ENCODE measurements at regions not wholly inside any gene's neighbourhood (a gene's known extent, or its start where the extent isn't known, plus 50 kb on each side); places are given as distances from the start of the nearest gene placed in this dataset.

GRCh38 chr6:4402477-4402976 lies 267.2 kb upstream of the ECI2 start:
- Histone ChIP-seq H3K4me1 (ENCODE audit: control insufficient read depth in 1 of 2, insufficient read depth in 2 of 2, low read length in 2 of 2) (peaks cover 8 to 9% of the 10 kb centered on the region in 2 donors), H3K36me3 (ENCODE audit: control insufficient read depth in 1 of 2, insufficient read depth in 2 of 2, low read length in 2 of 2) (no peaks in the 10 kb centered on the region), H3K27ac (ENCODE audit: low read length) (no peak overlapping the region), H3K4me3 (ENCODE audit: low read depth in 1 of 2, low read length in 2 of 2) (no peak overlapping the region), H3K9me3 (ENCODE audit: control insufficient read depth in 1 of 2, low read length in 2 of 2) (no peaks in the 10 kb centered on the region), H3K27me3 (ENCODE audit: low read depth, low read length) (no peaks in the 10 kb centered on the region)

DNA sequence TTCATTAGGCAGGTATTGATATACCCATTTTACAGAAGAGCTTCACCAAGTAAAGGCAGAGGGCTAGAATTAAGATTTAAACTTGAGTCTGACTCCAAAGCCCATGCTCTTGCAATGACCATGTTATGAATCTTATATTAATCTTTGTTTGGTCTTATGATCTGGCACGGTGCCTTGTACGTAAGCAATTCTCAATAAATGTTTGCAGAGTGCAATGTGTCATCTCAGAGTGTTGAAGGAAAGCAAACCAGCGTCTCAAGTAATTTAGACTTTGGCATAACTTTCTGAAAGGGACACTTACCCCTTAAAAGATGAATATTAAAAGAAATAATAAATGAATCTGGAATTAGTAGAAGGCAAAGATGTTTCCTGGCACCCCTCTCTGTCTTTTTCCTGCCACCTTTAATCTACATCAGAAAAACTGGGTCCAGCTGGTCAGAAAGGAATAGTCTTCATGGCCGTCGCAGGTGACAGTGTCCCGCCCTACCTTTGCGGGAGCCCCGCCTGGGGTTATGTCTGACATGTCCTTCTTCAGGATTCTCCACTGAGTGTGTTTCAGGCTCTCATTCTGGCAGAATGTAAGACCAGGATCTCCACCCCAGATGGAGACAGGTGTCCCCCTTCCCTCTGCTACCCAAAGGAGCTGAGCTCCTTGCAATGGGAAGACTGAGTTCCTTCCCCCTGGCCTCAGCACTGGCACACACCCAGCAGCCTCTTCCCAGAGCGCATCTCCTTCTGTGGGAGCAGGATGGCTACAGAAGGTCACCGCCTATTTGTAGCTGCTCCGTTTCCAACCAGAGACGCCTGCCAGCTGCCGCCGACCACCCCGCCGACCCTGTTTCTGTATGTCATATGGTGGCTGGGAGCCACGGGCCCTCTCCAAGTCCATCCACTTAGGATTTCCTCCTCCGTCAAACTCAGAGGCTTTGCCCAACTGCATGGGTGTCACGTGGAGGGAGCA lies 266.3 kb upstream of the ECI2 start:
- Histone ChIP-seq H3K4me1 (ENCODE audit: control insufficient read depth in 1 of 2, insufficient read depth in 2 of 2, low read length in 2 of 2) (peaks cover 8 to 9% of the 10 kb centered on the region in 2 donors), H3K27ac (ENCODE audit: low read length) (no peak overlapping the region)

GRCh38 chr6:4399656-4400055 lies 264.3 kb upstream of the ECI2 start:
- no peak overlapping the region for H3K27ac ChIP-seq (ENCODE audit: low read length)

More for the DNA sequence above, 266.3 kb upstream of the ECI2 start:
- Histone ChIP-seq H3K9me3 (ENCODE audit: control insufficient read depth in 1 of 2, low read length in 2 of 2) (no peaks in the 10 kb centered on the region), H3K27me3 (ENCODE audit: low read depth, low read length) (no peaks in the 10 kb centered on the region), H3K36me3 (ENCODE audit: control insufficient read depth in 1 of 2, insufficient read depth in 2 of 2, low read length in 2 of 2) (no peaks in the 10 kb centered on the region), H3K4me3 (ENCODE audit: low read depth in 1 of 2, low read length in 2 of 2) (no peak overlapping the region)

DNA sequence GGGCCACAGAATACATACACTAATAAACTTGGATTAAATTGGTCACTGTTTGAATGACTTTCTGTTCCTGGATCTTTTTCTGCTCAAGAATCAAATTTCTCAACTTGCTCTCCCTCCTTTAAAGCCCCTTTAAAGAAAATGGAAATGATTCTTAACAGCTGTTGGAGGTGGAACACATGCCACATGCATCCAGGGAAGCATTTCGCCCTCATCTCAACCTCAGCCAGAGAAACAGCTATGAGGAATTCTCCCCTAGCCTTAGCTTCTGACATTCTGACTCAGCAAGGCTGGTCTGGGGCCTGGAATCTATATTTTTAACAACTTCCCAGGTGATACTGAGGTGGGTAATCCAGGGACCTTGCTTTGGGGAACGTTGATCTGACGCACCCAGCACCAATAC lies 263.4 kb upstream of the ECI2 start:
- H3K27ac ChIP-seq (ENCODE audit: low read length), result no peak overlapping the region
- H3K4me1 ChIP-seq (ENCODE audit: control insufficient read depth in 1 of 2, insufficient read depth in 2 of 2, low read length in 2 of 2), result peaks cover 8 to 9% of the 10 kb centered on the region in 2 donors

More at GRCh38 chr6:4399656-4400055, 264.3 kb upstream of the ECI2 start:
- H3K27me3 ChIP-seq (ENCODE audit: low read depth, low read length), result no peaks in the 10 kb centered on the region
- H3K9me3 ChIP-seq (ENCODE audit: control insufficient read depth in 1 of 2, low read length in 2 of 2), result no peaks in the 10 kb centered on the region
- H3K4me1 ChIP-seq (ENCODE audit: control insufficient read depth in 1 of 2, insufficient read depth in 2 of 2, low read length in 2 of 2), result peaks cover 8 to 9% of the 10 kb centered on the region in 2 donors
- no peaks in the 10 kb centered on the region for H3K36me3 ChIP-seq (ENCODE audit: control insufficient read depth in 1 of 2, insufficient read depth in 2 of 2, low read length in 2 of 2)
- no peak overlapping the region for H3K4me3 ChIP-seq (ENCODE audit: low read depth in 1 of 2, low read length in 2 of 2)

GRCh38 chr6:4397307-4397706 lies 261.9 kb upstream of the ECI2 start:
- Histone ChIP-seq H3K27ac (ENCODE audit: low read length) (no peak overlapping the region), H3K9me3 (ENCODE audit: control insufficient read depth in 1 of 2, low read length in 2 of 2) (no peaks in the 10 kb centered on the region), H3K36me3 (ENCODE audit: control insufficient read depth in 1 of 2, insufficient read depth in 2 of 2, low read length in 2 of 2) (no peaks in the 10 kb centered on the region), H3K4me1 (ENCODE audit: control insufficient read depth in 1 of 2, insufficient read depth in 2 of 2, low read length in 2 of 2) (peaks cover 1 to 4% of the 10 kb centered on the region in 2 donors), H3K27me3 (ENCODE audit: low read depth, low read length) (no peaks in the 10 kb centered on the region), H3K4me3 (ENCODE audit: low read depth in 1 of 2, low read length in 2 of 2) (no peak overlapping the region)

More for the DNA sequence above, 263.4 kb upstream of the ECI2 start:
- H3K36me3 ChIP-seq (ENCODE audit: control insufficient read depth in 1 of 2, insufficient read depth in 2 of 2, low read length in 2 of 2), result no peaks in the 10 kb centered on the region
- no peaks in the 10 kb centered on the region for H3K27me3 ChIP-seq (ENCODE audit: low read depth, low read length)
- no peaks in the 10 kb centered on the region for H3K9me3 ChIP-seq (ENCODE audit: control insufficient read depth in 1 of 2, low read length in 2 of 2)
- no peak overlapping the region for H3K4me3 ChIP-seq (ENCODE audit: low read depth in 1 of 2, low read length in 2 of 2)

- no peaks in the 10 kb centered on the region for H3K9me3 ChIP-seq (ENCODE audit: control insufficient read depth in 1 of 2, low read length in 2 of 2)
- H3K4me3 ChIP-seq (ENCODE audit: low read depth in 1 of 2, low read length in 2 of 2), result no peak overlapping the region
- no peaks in the 10 kb centered on the region for H3K4me1 ChIP-seq (ENCODE audit: control insufficient read depth in 1 of 2, insufficient read depth in 2 of 2, low read length in 2 of 2)
- no peak overlapping the region for H3K27ac ChIP-seq (ENCODE audit: low read length)
- H3K27me3 ChIP-seq (ENCODE audit: low read depth, low read length), result no peaks in the 10 kb centered on the region
- no peaks in the 10 kb centered on the region for H3K36me3 ChIP-seq (ENCODE audit: control insufficient read depth in 1 of 2, insufficient read depth in 2 of 2, low read length in 2 of 2)
Observed at GRCh38 chr6:4396044-4396443, 260.7 kb upstream of the ECI2 start.

DNA sequence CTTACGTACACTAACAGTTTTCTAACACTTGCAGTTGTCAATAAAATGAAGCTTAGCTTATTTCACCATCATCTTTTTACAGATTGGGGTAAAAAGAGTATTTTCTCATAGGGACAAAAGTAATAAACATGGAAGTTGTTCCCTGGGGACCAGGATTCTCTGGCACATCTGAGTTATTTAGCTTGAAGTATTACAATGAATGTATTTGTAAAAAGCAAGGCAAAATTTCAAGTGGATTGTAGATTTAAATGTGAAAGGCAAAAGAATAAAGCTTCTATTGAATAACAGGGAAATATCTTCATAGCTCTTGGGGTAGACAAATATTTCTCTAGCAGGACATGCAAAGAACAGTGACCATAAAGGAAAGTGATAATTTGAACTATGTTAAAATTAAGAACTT lies 260.0 kb upstream of the ECI2 start:
- Histone ChIP-seq H3K4me3 (ENCODE audit: low read depth in 1 of 2, low read length in 2 of 2) (no peak overlapping the region), H3K4me1 (ENCODE audit: control insufficient read depth in 1 of 2, insufficient read depth in 2 of 2, low read length in 2 of 2) (no peaks in the 10 kb centered on the region)

DNA sequence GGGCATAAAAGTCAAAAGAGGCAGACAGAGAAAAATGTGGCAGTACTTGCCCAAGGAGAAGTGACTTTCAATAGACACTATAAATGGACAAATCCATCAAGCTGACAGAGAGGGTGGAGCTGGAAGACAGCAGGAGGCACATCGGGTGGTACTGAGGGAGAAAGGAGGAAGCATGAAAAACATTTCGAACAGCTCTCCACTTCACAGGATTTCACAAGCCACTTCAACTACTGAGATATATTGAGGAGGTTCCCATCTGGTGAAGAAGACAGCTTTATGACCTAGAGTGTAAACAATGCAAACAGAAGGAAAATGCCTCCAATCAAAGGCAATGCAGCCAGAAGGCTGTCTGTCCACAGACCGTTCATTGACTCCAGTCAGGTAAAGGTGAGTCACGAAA lies 259.4 kb upstream of the ECI2 start:
- Histone ChIP-seq H3K9me3 (ENCODE audit: control insufficient read depth in 1 of 2, low read length in 2 of 2) (no peaks in the 10 kb centered on the region), H3K4me3 (ENCODE audit: low read depth in 1 of 2, low read length in 2 of 2) (no peak overlapping the region), H3K4me1 (ENCODE audit: control insufficient read depth in 1 of 2, insufficient read depth in 2 of 2, low read length in 2 of 2) (no peaks in the 10 kb centered on the region), H3K36me3 (ENCODE audit: control insufficient read depth in 1 of 2, insufficient read depth in 2 of 2, low read length in 2 of 2) (no peaks in the 10 kb centered on the region), H3K27ac (ENCODE audit: low read length) (no peak overlapping the region), H3K27me3 (ENCODE audit: low read depth, low read length) (no peaks in the 10 kb centered on the region)

More for the DNA sequence above, 260.0 kb upstream of the ECI2 start:
- Histone ChIP-seq H3K27ac (ENCODE audit: low read length) (no peak overlapping the region), H3K36me3 (ENCODE audit: control insufficient read depth in 1 of 2, insufficient read depth in 2 of 2, low read length in 2 of 2) (no peaks in the 10 kb centered on the region), H3K27me3 (ENCODE audit: low read depth, low read length) (no peaks in the 10 kb centered on the region), H3K9me3 (ENCODE audit: control insufficient read depth in 1 of 2, low read length in 2 of 2) (no peaks in the 10 kb centered on the region)

GRCh38 chr6:4388675-4389074 lies 253.3 kb upstream of the ECI2 start:
- no peaks in the 10 kb centered on the region for H3K27me3 ChIP-seq (ENCODE audit: low read depth, low read length)
- no peaks in the 10 kb centered on the region for H3K36me3 ChIP-seq (ENCODE audit: control insufficient read depth in 1 of 2, insufficient read depth in 2 of 2, low read length in 2 of 2)
- H3K27ac ChIP-seq (ENCODE audit: low read length), result no peak overlapping the region
- peaks cover 4 to 17% of the 10 kb centered on the region in 2 donors for H3K9me3 ChIP-seq (ENCODE audit: control insufficient read depth in 1 of 2, low read length in 2 of 2)
- no peaks in the 10 kb centered on the region for H3K4me1 ChIP-seq (ENCODE audit: control insufficient read depth in 1 of 2, insufficient read depth in 2 of 2, low read length in 2 of 2)
- no peak overlapping the region for H3K4me3 ChIP-seq (ENCODE audit: low read depth in 1 of 2, low read length in 2 of 2)

DNA sequence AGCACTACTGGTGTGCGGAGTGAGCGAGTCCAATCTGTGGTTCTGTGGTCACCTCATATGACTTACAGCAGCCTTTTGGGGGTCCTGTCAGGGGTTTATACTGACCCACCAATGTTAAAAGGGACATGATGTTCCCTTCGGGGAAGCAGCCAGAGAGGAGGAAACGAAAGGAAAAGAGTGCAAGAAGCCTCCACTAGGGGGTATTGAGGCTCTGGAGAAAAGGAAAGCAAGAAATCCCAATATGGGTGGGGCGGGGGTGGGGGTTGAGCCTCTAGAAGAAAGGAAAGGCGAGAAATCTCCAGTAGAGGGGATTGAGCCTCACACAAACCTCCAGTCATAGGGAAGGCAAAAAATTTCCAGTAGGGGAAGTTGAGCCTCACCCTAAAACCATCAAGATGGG lies 249.3 kb upstream of the ECI2 start:
- H3K9me3 ChIP-seq (ENCODE audit: control insufficient read depth in 1 of 2, low read length in 2 of 2), result peaks cover 14 to 22% of the 10 kb centered on the region in 2 donors
- H3K36me3 ChIP-seq (ENCODE audit: control insufficient read depth in 1 of 2, insufficient read depth in 2 of 2, low read length in 2 of 2), result no peaks in the 10 kb centered on the region
- H3K27me3 ChIP-seq (ENCODE audit: low read depth, low read length), result no peaks in the 10 kb centered on the region
- H3K4me1 ChIP-seq (ENCODE audit: control insufficient read depth in 1 of 2, insufficient read depth in 2 of 2, low read length in 2 of 2), result no peaks in the 10 kb centered on the region
- H3K4me3 ChIP-seq (ENCODE audit: low read depth in 1 of 2, low read length in 2 of 2), result peak overlapping the region in 1 of 2 donors; percentile 14
- no peak overlapping the region for H3K27ac ChIP-seq (ENCODE audit: low read length)

GRCh38 chr6:4383910-4384638 lies 248.7 kb upstream of the ECI2 start:
- Histone ChIP-seq H3K9me3 (ENCODE audit: control insufficient read depth in 1 of 2, low read length in 2 of 2) (peaks cover 14 to 22% of the 10 kb centered on the region in 2 donors), H3K4me3 (ENCODE audit: low read depth in 1 of 2, low read length in 2 of 2) (peak overlapping the region in 1 of 2 donors; percentile 14), H3K27me3 (ENCODE audit: low read depth, low read length) (no peaks in the 10 kb centered on the region), H3K27ac (ENCODE audit: low read length) (no peak overlapping the region), H3K4me1 (ENCODE audit: control insufficient read depth in 1 of 2, insufficient read depth in 2 of 2, low read length in 2 of 2) (no peaks in the 10 kb centered on the region), H3K36me3 (ENCODE audit: control insufficient read depth in 1 of 2, insufficient read depth in 2 of 2, low read length in 2 of 2) (no peaks in the 10 kb centered on the region)

Measured in muscle layer of duodenum (tissue), 2 donors.